ENCODE measurements at regions not wholly inside any gene's neighbourhood (a gene's known extent, or its start where the extent isn't known, plus 50 kb on each side); places are given as distances from the start of the nearest gene placed in this dataset.

- no peak for TF ChIP-seq CTCF (IDR thresholded peaks at IDR 0.05)
- no peak for TF ChIP-seq POLR2A (IDR thresholded peaks at IDR 0.05)
Measured at GRCh38 chr10:131532745-131533341, 221.3 kb upstream of the TCERG1L start.
